ENCODE measurements at regions not wholly inside any gene's neighbourhood (a gene's known extent, or its start where the extent isn't known, plus 50 kb on each side); places are given as distances from the start of the nearest gene placed in this dataset.

- TF ChIP-seq CTCF (IDR thresholded peaks at IDR 0.05; ENCODE audit: poor library complexity), result no peak
- TF ChIP-seq EZH2 (IDR thresholded peaks at IDR 0.05; ENCODE audit: borderline replicate concordance), result no peak
- TF ChIP-seq EZH2phosphoT487 (IDR thresholded peaks at IDR 0.05; ENCODE audit: low read depth, severe bottlenecking, unreplicated experiment), result no peak
Measured at GRCh38 chr7:136168821-136169220, 191.7 kb upstream of the MTPN start.
